HG02970 (cell line): ENCODE measurements at regions not wholly inside any gene's neighbourhood (a gene's known extent, or its start where the extent isn't known, plus 50 kb on each side); places are given as distances from the start of the nearest gene placed in this dataset.

ENCODE experiments used
- ATAC-seq: cut with Tn5 transposase; IDR thresholded peaks from one replicate; pipeline ENCODE4 v1.9.1; 2021; ENCODE audit warnings: mild to moderate bottlenecking, moderate library complexity, moderate number of reproducible peaks; ENCODE audit not compliant: unreplicated experiment, low FRiP score

DNA sequence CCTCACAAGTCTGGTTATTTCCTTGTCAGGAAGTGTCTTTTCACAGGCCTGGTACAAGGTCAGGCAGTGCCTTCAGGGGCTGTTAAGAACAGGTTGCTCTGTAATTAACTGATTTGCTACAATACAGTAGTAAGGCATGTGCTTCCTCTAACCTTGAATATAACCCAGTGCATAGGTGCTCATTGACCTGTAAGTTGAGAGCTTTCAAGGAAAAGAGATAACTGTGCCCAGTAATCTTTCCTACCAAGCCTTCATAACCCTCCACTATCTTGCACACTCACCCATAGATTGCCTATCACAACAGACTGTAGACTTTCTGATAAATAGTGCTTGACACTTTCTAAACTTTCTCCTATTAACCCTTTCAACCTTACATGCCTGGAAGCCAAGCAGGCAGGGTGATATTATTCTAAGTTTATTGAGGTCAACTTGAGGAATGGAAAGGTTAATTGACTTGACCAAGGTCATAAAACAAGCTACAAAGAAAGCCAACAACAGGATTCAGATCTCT is 148.1 kb downstream of the PPARGC1A start:
- ATAC-seq, result no peak

DNA sequence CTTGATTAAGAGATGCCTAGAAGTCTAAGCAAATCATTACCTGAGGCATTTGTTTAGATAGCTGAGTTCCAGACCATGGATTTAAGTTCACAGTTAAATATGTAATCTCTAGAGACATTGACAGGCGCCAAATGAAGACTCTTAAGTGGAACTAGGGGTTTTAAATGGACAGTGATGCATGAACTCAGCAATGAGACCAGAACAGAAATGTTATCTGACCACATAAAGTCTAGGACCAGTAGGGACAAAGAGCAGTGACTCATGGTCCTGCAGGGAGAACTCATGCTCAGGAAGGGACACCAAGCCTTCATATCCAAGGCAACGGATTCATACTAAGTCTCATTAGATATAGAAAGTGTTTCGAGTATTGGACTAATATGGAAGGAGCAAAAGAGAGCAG is 152.3 kb downstream of the PPARGC1A start:
- ATAC-seq, result no peak

GRCh38 chr4:23736466-23736865 is 153.4 kb downstream of the PPARGC1A start:
- ATAC-seq, result no peak

- ATAC-seq, result no peak
Observed at GRCh38 chr4:23734000-23734399, 155.8 kb downstream of the PPARGC1A start.

DNA sequence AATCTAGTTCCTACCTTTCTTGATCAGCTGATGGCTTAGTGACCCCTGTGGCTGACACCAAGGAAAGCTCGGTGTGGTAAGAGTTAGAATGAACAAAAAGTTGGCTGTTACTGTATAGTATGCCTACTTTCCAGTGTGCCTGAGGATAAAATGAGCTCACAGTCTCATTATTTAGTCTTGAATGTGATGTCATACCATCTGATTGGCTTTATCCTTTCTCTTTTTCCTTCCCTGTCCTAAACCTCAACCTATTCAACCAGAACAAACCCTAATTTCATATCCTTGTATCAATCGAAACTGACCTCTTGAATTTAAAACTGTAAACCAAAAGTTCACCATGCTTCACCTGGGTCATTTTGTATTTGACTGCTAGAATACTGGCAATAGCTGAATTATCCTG is 156.4 kb downstream of the PPARGC1A start:
- no peak for ATAC-seq

DNA sequence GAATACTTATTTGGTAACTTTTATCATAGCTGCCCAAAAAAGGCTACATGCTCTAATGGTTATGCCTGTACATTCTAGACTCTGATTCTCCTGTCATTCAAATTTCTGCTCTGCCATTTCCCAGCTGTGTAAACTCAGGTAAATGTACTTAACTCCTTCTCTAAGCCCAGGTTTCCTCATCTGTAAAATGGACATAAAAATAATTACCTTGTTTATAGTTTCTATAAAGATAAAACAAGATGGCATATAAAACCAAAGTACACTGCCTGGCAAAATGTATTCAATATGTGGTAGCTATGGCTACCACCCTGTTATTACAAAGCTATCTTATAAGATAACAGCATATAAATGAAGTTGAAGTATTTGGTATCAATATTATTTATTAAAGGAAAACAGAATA is 158.8 kb downstream of the PPARGC1A start:
- ATAC-seq, result no peak

DNA sequence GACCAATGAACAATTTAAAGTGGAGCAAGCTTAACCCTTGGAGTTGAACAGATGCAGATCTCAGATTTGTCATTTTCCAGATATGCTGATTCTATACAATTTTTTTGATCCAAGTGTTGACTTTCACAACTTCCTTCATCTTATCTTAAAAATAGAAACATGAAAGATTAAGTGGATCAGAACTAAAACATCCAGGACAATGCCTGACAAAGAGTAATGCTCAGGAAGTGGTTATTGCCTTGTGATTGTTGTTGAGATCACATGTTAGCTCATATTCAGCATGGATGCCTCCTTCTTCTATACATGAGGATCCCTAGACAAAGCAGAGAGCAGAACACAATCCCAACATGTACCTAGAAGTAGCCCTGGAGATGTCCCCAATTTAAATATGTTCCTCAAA is 160.9 kb downstream of the PPARGC1A start:
- ATAC-seq, result no peak

DNA sequence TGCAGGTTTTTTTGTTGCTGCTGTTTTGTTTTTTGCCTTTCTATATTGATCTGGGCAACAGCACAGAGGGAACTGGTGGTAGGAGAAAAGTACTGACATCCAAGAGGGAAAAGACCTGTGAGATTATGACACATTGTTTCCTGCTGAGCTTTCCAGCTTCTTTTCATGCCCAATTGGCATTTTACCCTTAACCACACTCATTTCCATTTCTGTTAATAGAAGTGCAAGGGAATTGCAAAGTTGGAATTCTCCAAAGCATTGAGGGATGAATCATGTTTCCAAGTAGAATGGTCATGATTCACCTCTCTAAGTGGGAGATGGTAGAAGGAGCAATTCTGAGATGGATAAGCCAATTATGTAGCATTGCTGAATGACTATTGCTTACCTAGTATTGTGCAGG is 161.5 kb downstream of the PPARGC1A start:
- no peak for ATAC-seq

DNA sequence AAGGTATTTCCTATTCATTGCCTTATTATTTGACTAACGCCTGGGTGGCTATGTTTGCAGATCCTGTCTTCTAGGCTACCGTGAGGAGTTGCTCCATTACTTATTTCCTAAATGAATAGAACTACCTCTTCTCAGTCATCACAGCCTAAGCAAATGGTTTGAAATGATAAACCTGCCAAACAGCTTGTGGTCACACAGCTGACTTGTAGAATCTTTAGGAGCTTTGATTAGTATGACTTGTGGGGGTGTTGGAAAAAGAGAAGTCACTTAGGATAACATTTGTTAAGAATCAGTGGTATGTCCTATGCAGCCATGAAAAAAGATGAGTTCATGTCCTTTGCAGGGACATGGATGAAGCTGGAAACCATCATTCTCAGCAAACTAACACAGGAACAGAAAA is 169.3 kb downstream of the PPARGC1A start:
- no peak for ATAC-seq

- ATAC-seq, result no peak
Observed at GRCh38 chr4:23718435-23718834, 171.4 kb downstream of the PPARGC1A start.

GRCh38 chr4:23717528-23718248 is 172.2 kb downstream of the PPARGC1A start:
- no peak for ATAC-seq

GRCh38 chr4:23710298-23710697 is 179.5 kb downstream of the PPARGC1A start:
- ATAC-seq, result no peak

DNA sequence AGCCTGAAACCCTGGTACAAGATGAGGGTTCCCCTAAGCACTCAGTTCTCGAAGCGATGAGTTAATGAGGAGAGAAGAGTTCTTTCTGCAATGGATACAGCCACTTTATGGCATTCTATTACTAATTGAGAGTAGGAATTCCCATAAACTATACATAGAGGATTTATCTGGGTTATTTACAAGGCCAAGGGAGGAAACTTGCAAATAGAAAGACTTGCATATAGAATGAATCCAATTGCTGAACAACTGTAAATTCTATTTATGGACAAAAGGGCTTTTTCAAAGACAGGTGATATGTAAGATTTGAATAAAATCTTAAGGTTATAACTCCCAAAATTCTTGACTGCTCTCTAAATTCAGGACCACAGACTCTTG is 182.2 kb downstream of the PPARGC1A start:
- no peak for ATAC-seq

GRCh38 chr4:23706972-23707651 is 182.7 kb downstream of the PPARGC1A start:
- no peak for ATAC-seq

GRCh38 chr4:23700197-23700596 is 189.7 kb downstream of the PPARGC1A start:
- ATAC-seq, result no peak

GRCh38 chr4:23697722-23698121 is 192.1 kb downstream of the PPARGC1A start:
- no peak for ATAC-seq

GRCh38 chr4:23697001-23697528 is 192.8 kb downstream of the PPARGC1A start:
- ATAC-seq, result no peak

DNA sequence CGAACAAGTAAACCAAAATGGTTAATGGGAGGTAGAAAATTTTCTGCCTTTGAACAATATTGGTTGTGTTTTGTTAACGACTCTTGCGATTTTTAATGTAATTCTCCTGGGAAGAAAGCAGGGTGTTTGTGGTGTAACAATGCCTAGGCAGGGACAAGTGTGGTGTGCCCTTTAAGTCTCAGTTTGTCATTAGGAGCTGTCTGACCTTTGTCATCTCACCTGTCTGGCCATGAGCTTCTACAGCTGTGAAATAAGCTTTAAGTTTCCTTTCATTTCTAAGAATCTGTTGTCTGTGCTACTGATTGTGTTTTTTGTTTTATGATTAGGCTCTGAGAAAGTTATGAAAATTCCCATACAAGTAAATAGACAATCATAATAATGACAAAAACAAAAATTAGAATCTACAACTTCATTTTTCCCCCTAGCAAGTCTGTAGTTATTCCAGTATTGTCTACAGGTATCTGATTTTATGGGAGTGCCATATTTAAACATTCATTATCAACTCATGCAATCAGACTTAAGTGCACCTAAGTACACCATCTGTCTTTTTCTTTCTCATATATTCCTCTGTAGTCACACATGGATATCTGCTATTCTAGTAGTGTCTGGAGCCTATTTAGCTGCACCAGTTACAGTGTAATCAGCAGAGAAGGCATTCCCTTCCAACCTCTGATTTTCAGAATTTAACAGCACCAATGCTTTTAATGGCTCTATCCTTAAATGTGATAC is 203.5 kb downstream of the PPARGC1A start:
- ATAC-seq, result no peak

DNA sequence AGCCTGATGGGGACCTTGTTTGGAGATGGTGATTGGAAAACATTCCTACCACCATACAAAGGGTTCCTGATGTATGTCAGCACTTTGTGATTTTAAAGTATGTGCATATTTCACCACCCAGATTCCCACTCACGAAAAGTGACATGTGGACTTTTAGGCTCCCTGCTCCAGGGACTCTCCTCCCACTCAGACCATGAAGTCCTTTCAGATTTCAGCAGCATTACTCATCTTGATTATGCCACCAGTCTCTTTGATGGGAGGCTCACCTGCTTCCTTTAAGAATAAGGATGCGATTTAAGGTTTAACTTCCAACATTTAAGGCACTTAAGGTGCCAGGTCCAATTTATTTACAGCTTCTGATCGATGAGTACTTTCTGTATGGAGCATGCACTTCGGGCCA is 204.4 kb downstream of the PPARGC1A start:
- no peak for ATAC-seq

- ATAC-seq, result no peak
Observed at GRCh38 chr4:23680671-23681518, 209.0 kb downstream of the PPARGC1A start.
